ENCODE measurements at regions not wholly inside any gene's neighbourhood (a gene's known extent, or its start where the extent isn't known, plus 50 kb on each side); places are given as distances from the start of the nearest gene placed in this dataset.

- TF ChIP-seq MAX (IDR thresholded peaks at IDR 0.05) (no peak), EP300 (IDR thresholded peaks at IDR 0.05; ENCODE audit: borderline replicate concordance) (no peak), CEBPB (IDR thresholded peaks at IDR 0.05) (no peak), TEAD4 (IDR thresholded peaks at IDR 0.05) (no peak), YY1 (IDR thresholded peaks at IDR 0.05; ENCODE audit: low read depth) (no peak), CREB1 (IDR thresholded peaks at IDR 0.05; ENCODE audit: low read depth) (no peak), RAD21 (IDR thresholded peaks at IDR 0.05; ENCODE audit: low read depth) (no peak), ZBTB7A (IDR thresholded peaks at IDR 0.05; ENCODE audit: low read depth) (no peak), TCF12 (IDR thresholded peaks at IDR 0.05; ENCODE audit: low read depth) (no peak), REST (IDR thresholded peaks at IDR 0.05; ENCODE audit: low read depth) (no peak), FOXM1 (IDR thresholded peaks at IDR 0.05; ENCODE audit: borderline replicate concordance, low read depth) (no peak), NFIC (IDR thresholded peaks at IDR 0.05) (no peak), USF1 (IDR thresholded peaks at IDR 0.05) (no peak), EGR1 (IDR thresholded peaks at IDR 0.05) (no peak), TAF1 (IDR thresholded peaks at IDR 0.05; ENCODE audit: low read depth) (no peak)
Measured at GRCh38 chr12:76250256-76250655, 98.0 kb downstream of the BBS10 start.

GRCh38 chr12:76249501-76249900, 98.7 kb downstream of the BBS10 start:
- TF ChIP-seq EP300 (IDR thresholded peaks at IDR 0.05; ENCODE audit: borderline replicate concordance) (no peak), CEBPB (IDR thresholded peaks at IDR 0.05) (no peak), MAX (IDR thresholded peaks at IDR 0.05) (no peak), USF1 (IDR thresholded peaks at IDR 0.05) (no peak), REST (IDR thresholded peaks at IDR 0.05; ENCODE audit: low read depth) (no peak), TEAD4 (IDR thresholded peaks at IDR 0.05) (no peak), CREB1 (IDR thresholded peaks at IDR 0.05; ENCODE audit: low read depth) (no peak), EGR1 (IDR thresholded peaks at IDR 0.05) (no peak)

- TF ChIP-seq FOXM1 (IDR thresholded peaks at IDR 0.05; ENCODE audit: borderline replicate concordance, low read depth) (no peak), CEBPB (IDR thresholded peaks at IDR 0.05) (no peak), EP300 (IDR thresholded peaks at IDR 0.05; ENCODE audit: borderline replicate concordance) (no peak), TCF12 (IDR thresholded peaks at IDR 0.05; ENCODE audit: low read depth) (no peak), CREB1 (IDR thresholded peaks at IDR 0.05; ENCODE audit: low read depth) (no peak), REST (IDR thresholded peaks at IDR 0.05; ENCODE audit: low read depth) (no peak), MAX (IDR thresholded peaks at IDR 0.05) (no peak), NFIC (IDR thresholded peaks at IDR 0.05) (no peak), TAF1 (IDR thresholded peaks at IDR 0.05; ENCODE audit: low read depth) (no peak), USF1 (IDR thresholded peaks at IDR 0.05) (no peak), RAD21 (IDR thresholded peaks at IDR 0.05; ENCODE audit: low read depth) (no peak), EGR1 (IDR thresholded peaks at IDR 0.05) (no peak), YY1 (IDR thresholded peaks at IDR 0.05; ENCODE audit: low read depth) (no peak), ZBTB7A (IDR thresholded peaks at IDR 0.05; ENCODE audit: low read depth) (no peak), TEAD4 (IDR thresholded peaks at IDR 0.05) (no peak)
Measured at GRCh38 chr12:76247992-76248391, 100.2 kb downstream of the BBS10 start.

GRCh38 chr12:76247026-76247646, 101.1 kb downstream of the BBS10 start:
- TF ChIP-seq USF1 (IDR thresholded peaks at IDR 0.05) (no peak), REST (IDR thresholded peaks at IDR 0.05; ENCODE audit: low read depth) (no peak), YY1 (IDR thresholded peaks at IDR 0.05; ENCODE audit: low read depth) (no peak), TAF1 (IDR thresholded peaks at IDR 0.05; ENCODE audit: low read depth) (no peak), NFIC (IDR thresholded peaks at IDR 0.05) (no peak), EGR1 (IDR thresholded peaks at IDR 0.05) (no peak), TEAD4 (IDR thresholded peaks at IDR 0.05) (no peak), ZBTB7A (IDR thresholded peaks at IDR 0.05; ENCODE audit: low read depth) (no peak), EP300 (IDR thresholded peaks at IDR 0.05; ENCODE audit: borderline replicate concordance) (no peak), RAD21 (IDR thresholded peaks at IDR 0.05; ENCODE audit: low read depth) (no peak), TCF12 (IDR thresholded peaks at IDR 0.05; ENCODE audit: low read depth) (no peak)
